DND-41 (cell line): ENCODE measurements at regions not wholly inside any gene's neighbourhood (a gene's known extent, or its start where the extent isn't known, plus 50 kb on each side); places are given as distances from the start of the nearest gene placed in this dataset.

Experiments
- EZH2 ChIP-seq: IDR thresholded peaks from 3 replicates; pipeline ENCODE4 v1.6.1; 2012; ENCODE audit warnings: borderline replicate concordance, low read depth, mild to moderate bottlenecking, moderate library complexity, low read length, inconsistent platforms; ENCODE audit not compliant: severe bottlenecking
- TF ChIP-seq, protein P1 (sequence below): IDR thresholded peaks from 2 replicates; pipeline ENCODE4 v1.5.1; 2012; ENCODE audit warnings: borderline replicate concordance, low read length, moderate library complexity, mild to moderate bottlenecking; ENCODE audit not compliant: poor library complexity, severe bottlenecking; ENCODE audit errors: extremely low read depth

DNA sequence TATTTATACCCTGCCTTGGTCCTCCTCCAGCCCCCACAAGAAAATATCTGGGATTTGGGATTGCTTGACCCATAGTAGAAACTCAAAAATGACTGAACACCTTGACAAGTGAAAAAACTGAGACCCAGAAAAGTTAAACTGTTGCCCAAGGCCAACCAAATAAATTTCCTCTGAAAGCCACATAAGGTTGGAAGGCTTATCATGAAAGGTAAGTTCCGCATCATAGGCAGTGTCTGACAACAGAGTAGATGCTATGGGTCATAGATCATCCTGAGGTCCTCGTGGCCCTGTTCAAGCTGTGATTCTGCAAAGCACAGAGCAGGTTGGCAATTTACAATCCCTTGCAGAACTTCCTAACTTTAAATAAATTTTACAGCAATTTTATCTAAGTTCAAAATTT, 140.8 kb upstream of the TSC22D2 start:
- TF ChIP-seq, protein P1, sequence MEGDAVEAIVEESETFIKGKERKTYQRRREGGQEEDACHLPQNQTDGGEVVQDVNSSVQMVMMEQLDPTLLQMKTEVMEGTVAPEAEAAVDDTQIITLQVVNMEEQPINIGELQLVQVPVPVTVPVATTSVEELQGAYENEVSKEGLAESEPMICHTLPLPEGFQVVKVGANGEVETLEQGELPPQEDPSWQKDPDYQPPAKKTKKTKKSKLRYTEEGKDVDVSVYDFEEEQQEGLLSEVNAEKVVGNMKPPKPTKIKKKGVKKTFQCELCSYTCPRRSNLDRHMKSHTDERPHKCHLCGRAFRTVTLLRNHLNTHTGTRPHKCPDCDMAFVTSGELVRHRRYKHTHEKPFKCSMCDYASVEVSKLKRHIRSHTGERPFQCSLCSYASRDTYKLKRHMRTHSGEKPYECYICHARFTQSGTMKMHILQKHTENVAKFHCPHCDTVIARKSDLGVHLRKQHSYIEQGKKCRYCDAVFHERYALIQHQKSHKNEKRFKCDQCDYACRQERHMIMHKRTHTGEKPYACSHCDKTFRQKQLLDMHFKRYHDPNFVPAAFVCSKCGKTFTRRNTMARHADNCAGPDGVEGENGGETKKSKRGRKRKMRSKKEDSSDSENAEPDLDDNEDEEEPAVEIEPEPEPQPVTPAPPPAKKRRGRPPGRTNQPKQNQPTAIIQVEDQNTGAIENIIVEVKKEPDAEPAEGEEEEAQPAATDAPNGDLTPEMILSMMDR = no peak
- no peak for TF ChIP-seq EZH2
